ENCODE measurements at regions not wholly inside any gene's neighbourhood (a gene's known extent, or its start where the extent isn't known, plus 50 kb on each side); places are given as distances from the start of the nearest gene placed in this dataset.

DNA sequence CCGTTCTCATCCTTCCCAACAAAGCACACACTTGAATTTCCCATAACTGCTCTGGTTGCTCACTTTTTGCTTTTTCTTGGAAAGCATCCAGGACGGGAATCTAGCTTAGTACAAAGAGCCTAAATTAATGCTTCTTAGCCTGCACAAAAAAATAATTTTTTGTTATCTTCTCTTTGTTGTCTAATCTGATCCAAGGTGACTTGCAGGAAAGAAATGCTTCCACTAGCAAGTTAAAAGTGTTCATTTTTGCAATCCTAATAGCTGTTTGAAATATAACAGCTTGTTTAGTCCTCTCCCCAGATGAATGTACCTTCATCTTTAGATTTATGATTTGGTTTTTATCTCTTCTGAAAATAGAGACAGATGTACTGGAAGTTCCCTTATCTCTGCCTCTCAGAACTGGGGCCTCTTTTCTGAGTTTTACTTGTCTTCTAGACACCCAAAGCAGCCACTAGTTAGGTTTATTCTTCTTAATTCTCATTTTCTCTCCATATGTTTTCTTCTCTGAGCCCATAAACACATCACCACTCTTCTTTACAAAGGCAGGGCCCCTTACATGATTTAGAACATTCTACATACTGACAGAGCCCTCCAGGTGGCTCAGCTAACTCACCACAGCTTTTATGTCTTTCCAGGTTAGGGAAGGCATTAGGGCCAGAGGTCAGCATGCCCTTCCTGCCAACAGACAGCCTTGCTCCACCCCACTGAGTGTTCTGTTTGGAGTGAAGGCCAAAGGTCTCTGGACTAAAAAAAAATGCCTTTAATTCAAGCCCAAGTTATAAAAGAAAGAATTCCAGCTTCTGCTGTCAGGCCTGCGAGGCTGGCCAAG, 74.7 kb upstream of the MAP4K3 start (continued):
- TF ChIP-seq, protein P1, sequence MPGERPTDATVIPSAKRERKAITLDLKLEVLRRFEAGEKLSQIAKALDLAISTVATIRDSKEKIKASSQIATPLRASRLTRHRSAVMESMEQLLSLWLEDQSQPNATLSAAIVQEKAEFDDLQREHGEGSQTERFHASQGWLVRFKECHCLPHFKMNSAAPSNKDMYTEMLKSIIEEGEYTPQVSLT (CRISPR knock-in tag; IDR thresholded peaks at IDR 0.05; ENCODE audit: borderline replicate concordance, low read depth): no peak
- TF ChIP-seq RARA (CRISPR knock-in tag; IDR thresholded peaks at IDR 0.05): peak; percentile 70
- TF ChIP-seq RORA (CRISPR knock-in tag; IDR thresholded peaks at IDR 0.05): no peak
- TF ChIP-seq SSRP1 (CRISPR knock-in tag; IDR thresholded peaks at IDR 0.05): no peak
- TF ChIP-seq ZNF224 (CRISPR knock-in tag; IDR thresholded peaks at IDR 0.05): no peak
- no peak for TF ChIP-seq ZNF619 (CRISPR knock-in tag; IDR thresholded peaks at IDR 0.05)
- TF ChIP-seq HOXA3 (CRISPR knock-in tag; IDR thresholded peaks at IDR 0.05): peak; percentile 33; the same call in 1 of the 2 replicates
- TF ChIP-seq KLF9 (CRISPR knock-in tag; IDR thresholded peaks at IDR 0.05; ENCODE audit: low read depth): no peak
- peak; percentile 68 for TF ChIP-seq RXRB (CRISPR knock-in tag; IDR thresholded peaks at IDR 0.05; ENCODE audit: borderline replicate concordance)
- TF ChIP-seq MIER3 (CRISPR knock-in tag; IDR thresholded peaks at IDR 0.05; ENCODE audit: borderline replicate concordance): no peak
- TF ChIP-seq NFRKB (IDR thresholded peaks at IDR 0.05): no peak
- no peak for TF ChIP-seq ZNF768 (CRISPR knock-in tag; IDR thresholded peaks at IDR 0.05)
- TF ChIP-seq BRCA1 (CRISPR knock-in tag; IDR thresholded peaks at IDR 0.05): no peak
- TF ChIP-seq, protein P2, sequence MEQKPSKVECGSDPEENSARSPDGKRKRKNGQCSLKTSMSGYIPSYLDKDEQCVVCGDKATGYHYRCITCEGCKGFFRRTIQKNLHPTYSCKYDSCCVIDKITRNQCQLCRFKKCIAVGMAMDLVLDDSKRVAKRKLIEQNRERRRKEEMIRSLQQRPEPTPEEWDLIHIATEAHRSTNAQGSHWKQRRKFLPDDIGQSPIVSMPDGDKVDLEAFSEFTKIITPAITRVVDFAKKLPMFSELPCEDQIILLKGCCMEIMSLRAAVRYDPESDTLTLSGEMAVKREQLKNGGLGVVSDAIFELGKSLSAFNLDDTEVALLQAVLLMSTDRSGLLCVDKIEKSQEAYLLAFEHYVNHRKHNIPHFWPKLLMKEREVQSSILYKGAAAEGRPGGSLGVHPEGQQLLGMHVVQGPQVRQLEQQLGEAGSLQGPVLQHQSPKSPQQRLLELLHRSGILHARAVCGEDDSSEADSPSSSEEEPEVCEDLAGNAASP (CRISPR knock-in tag; IDR thresholded peaks at IDR 0.05; ENCODE audit: borderline replicate concordance): peak; percentile 37; the same call in 1 of the 2 replicates
- no peak for TF ChIP-seq SRSF4 (IDR thresholded peaks at IDR 0.05; ENCODE audit: low read depth, low read length, poor library complexity, severe bottlenecking)
- no peak for TF ChIP-seq GTF2F1 (IDR thresholded peaks at IDR 0.05; ENCODE audit: low read length)
- TF ChIP-seq SP1 (IDR thresholded peaks at IDR 0.05): no peak
- no peak for TF ChIP-seq SP1 (CRISPR knock-in tag; IDR thresholded peaks at IDR 0.05)
- no peak for TF ChIP-seq FOXA1 (IDR thresholded peaks at IDR 0.05)
- 0 out of 2 replicates have a peak, but pooled peaks have one; percentile 4 for TF ChIP-seq FOXA1 (CRISPR knock-in tag; IDR thresholded peaks at IDR 0.05)
- TF ChIP-seq GABPA (IDR thresholded peaks at IDR 0.05; ENCODE audit: low read depth, low read length): no peak
- peak; percentile 81 for TF ChIP-seq GABPA (CRISPR knock-in tag; IDR thresholded peaks at IDR 0.05; ENCODE audit: low read depth)
- TF ChIP-seq KDM4B (CRISPR knock-in tag; IDR thresholded peaks at IDR 0.05): no peak
- peak; percentile 63; the same call in 1 of the 2 replicates for TF ChIP-seq ZMYM2 (CRISPR knock-in tag; IDR thresholded peaks at IDR 0.05)
- TF ChIP-seq PATZ1 (CRISPR knock-in tag; IDR thresholded peaks at IDR 0.05): 0 out of 2 replicates have a peak, but pooled peaks have one; percentile 34
- peak in 1 of 2 experiments; percentile 60; a peak in 1 of 4 replicates for TF ChIP-seq EP300 (IDR thresholded peaks at IDR 0.05; ENCODE audit: low read depth in 2 of 2, low read length in 2 of 2)
- TF ChIP-seq EP300 (CRISPR knock-in tag; IDR thresholded peaks at IDR 0.05; ENCODE audit: borderline replicate concordance): no peak; the same call in 1 of the 2 replicates
- TF ChIP-seq TEAD3 (CRISPR knock-in tag; optimal IDR thresholded peaks at IDR 0.05; ENCODE audit: borderline replicate concordance): peak; percentile 44
- peak; percentile 75; the same call in 1 of the 2 replicates for TF ChIP-seq PHF21A (CRISPR knock-in tag; IDR thresholded peaks at IDR 0.05)
- 0 out of 2 replicates have a peak, but pooled peaks have one; percentile 64 for TF ChIP-seq SMYD3 (CRISPR knock-in tag; IDR thresholded peaks at IDR 0.05)
- 0 out of 2 replicates have a peak, but pooled peaks have one; percentile 47 for TF ChIP-seq ZNF605 (CRISPR knock-in tag; IDR thresholded peaks at IDR 0.05)
